ENCODE measurements at regions not wholly inside any gene's neighbourhood (a gene's known extent, or its start where the extent isn't known, plus 50 kb on each side); places are given as distances from the start of the nearest gene placed in this dataset.

DNA sequence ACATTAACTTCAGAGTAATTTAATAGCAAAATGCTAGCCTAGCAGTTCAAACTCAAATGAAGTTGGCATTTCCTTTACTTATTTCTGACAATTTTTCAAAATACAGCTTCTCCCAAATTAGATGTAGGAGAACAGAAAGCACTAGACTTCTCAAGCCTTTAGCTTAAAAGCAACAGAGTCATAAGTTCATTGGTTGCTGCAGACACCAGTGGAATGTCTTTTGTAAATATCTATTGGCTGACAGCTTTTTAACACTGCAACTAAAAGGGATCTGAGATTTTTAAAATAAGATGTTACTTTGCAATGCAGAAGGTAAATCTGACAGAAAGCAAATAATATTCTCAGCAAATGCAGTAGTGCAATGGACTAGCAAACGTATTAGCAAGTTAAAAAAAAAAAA, 259.3 kb downstream of the TBL1XR1 start:
- TF ChIP-seq, protein P1, sequence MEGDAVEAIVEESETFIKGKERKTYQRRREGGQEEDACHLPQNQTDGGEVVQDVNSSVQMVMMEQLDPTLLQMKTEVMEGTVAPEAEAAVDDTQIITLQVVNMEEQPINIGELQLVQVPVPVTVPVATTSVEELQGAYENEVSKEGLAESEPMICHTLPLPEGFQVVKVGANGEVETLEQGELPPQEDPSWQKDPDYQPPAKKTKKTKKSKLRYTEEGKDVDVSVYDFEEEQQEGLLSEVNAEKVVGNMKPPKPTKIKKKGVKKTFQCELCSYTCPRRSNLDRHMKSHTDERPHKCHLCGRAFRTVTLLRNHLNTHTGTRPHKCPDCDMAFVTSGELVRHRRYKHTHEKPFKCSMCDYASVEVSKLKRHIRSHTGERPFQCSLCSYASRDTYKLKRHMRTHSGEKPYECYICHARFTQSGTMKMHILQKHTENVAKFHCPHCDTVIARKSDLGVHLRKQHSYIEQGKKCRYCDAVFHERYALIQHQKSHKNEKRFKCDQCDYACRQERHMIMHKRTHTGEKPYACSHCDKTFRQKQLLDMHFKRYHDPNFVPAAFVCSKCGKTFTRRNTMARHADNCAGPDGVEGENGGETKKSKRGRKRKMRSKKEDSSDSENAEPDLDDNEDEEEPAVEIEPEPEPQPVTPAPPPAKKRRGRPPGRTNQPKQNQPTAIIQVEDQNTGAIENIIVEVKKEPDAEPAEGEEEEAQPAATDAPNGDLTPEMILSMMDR (IDR thresholded peaks at IDR 0.05; ENCODE audit: borderline replicate concordance, extremely low read depth, low read length, poor library complexity, severe bottlenecking): no peak
- no peak for TF ChIP-seq EZH2 (IDR thresholded peaks at IDR 0.05; ENCODE audit: borderline replicate concordance, low read depth, low read length, severe bottlenecking)
